ENCODE measurements at regions not wholly inside any gene's neighbourhood (a gene's known extent, or its start where the extent isn't known, plus 50 kb on each side); places are given as distances from the start of the nearest gene placed in this dataset.

DNA sequence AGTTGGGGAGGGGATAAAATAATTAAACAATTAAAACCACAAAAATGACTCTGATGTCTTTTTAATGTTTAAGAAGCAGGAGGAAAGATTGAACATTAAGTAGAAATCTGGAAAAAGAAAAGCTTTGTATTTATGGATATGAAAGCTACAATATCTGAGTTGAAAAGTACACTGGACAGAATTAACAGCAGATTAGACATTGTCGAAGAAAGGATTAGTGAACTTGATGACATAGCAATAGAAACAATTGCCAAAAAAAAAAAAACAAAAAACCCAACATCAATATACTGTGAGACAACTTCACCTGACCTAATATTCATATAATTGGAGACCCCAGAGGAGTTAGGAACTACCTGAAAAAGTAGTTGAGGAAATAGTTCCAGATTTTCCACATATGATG is 289.5 kb upstream of the RGS6 start:
- no TSS peak for BruUV-seq (replicated peaks)
- H3K23ac ChIP-seq (ENCODE audit: low read depth, low read length), result no peak overlapping the region
- WGBS, 2 experiments (ENCODE audit: extremely low coverage in 2 of 2, insufficient read length in 1 of 2), result no CpG with 5 or more reads among the region's 1 CpG

More for the DNA sequence above, 289.5 kb upstream of the RGS6 start:
- H3K4ac ChIP-seq (ENCODE audit: low read depth, low read length), result no peak overlapping the region
- in situ Hi-C loops (cut with MboI; ENCODE audit: low sequenced_read_pairs) (no loop called here), intact Hi-C loops (cut with micrococcal nuclease) (no loop called here), dilution Hi-C loops (cut with HindIII; ENCODE audit: low sequenced_read_pairs, unreplicated experiment) (no loop called here)
- H3K14ac ChIP-seq (replicated peaks; ENCODE audit: low read depth, low read length), result no peak overlapping the region
- DNase-seq (no peak), ATAC-seq (ENCODE audit: low read depth) (no peak)
- no peak overlapping the region for H2BK20ac ChIP-seq (ENCODE audit: low read depth, low read length)
- H2AK5ac ChIP-seq (ENCODE audit: low read depth, low read length), result no peak overlapping the region
- H2BK5ac ChIP-seq (ENCODE audit: low read depth, low read length, poor library complexity, severe bottlenecking), result no peak overlapping the region
- ChIA-PET CTCF (interaction anchor here (0.7 kb wide), 1 partner anchor 174 kb away, joined by 7 read pairs; no protein-coding TSS in a partner anchor), POLR2A (ENCODE audit: unreplicated experiment) (no interaction called here)
- H3K9me1 ChIP-seq (ENCODE audit: insufficient read depth, low read length), result no peaks in the 10 kb centered on the region
- H2BK120ac ChIP-seq (ENCODE audit: low read depth, low read length), result no peak overlapping the region
- no peak overlapping the region for H2BK15ac ChIP-seq (ENCODE audit: low read depth, low read length)
- H3K9ac ChIP-seq (ENCODE audit: low read depth, low read length), result no peak overlapping the region
- no peak overlapping the region for H4K5ac ChIP-seq (ENCODE audit: low read depth, low read length)
- H2AFZ ChIP-seq (replicated peaks; ENCODE audit: low read length, poor library complexity), result no peak overlapping the region
- H3K4me2 ChIP-seq (ENCODE audit: low read depth, low read length), result no peak overlapping the region
- peaks cover 2% of the 10 kb centered on the region for H3K9me3 ChIP-seq (ENCODE audit: control insufficient read depth, insufficient read depth, low read length)
- peaks cover 10 to 14% of the 10 kb centered on the region in 2 experiments for H3K79me1 ChIP-seq (ENCODE audit: low read depth in 1 of 2, low read length in 2 of 2)
- H3K27me3 ChIP-seq (ENCODE audit: control insufficient read depth, insufficient read depth, low read length), result no peaks in the 10 kb centered on the region
- TF ChIP-seq RFX5 (IDR thresholded peaks at IDR 0.05; ENCODE audit: low read depth, low read length), result no peak
- no peak overlapping the region for H3K4me3 ChIP-seq (ENCODE audit: insufficient read depth, low read depth, low read length)
- no peak overlapping the region for H4K91ac ChIP-seq (ENCODE audit: insufficient read depth, low read depth, low read length)
- H2AK9ac ChIP-seq (replicated peaks; ENCODE audit: low read depth, low read length, poor library complexity), result no peak overlapping the region
- H3K36me3 ChIP-seq (ENCODE audit: control insufficient read depth, insufficient read depth, low read length), result no peaks in the 10 kb centered on the region
- H4K20me1 ChIP-seq (ENCODE audit: insufficient read depth, low read length), result no peaks in the 10 kb centered on the region; the same call in 1 of the 2 replicates
- peaks cover 6% of the 10 kb centered on the region; the same call in 1 of the 2 replicates for H3K4me1 ChIP-seq (ENCODE audit: control insufficient read depth, insufficient read depth, low read length)
- no peak overlapping the region for H3K18ac ChIP-seq (ENCODE audit: low read depth, low read length)
- no peak overlapping the region for H3K56ac ChIP-seq (ENCODE audit: extremely low read depth, insufficient read depth, low read length)
- H3K27ac ChIP-seq (ENCODE audit: insufficient read depth, low read length), result no peak overlapping the region
- no peak overlapping the region for H4K8ac ChIP-seq (ENCODE audit: low read depth in 2 of 2, low read length in 2 of 2)
